Spleen (tissue), 11 donors: ENCODE measurements at regions not wholly inside any gene's neighbourhood (a gene's known extent, or its start where the extent isn't known, plus 50 kb on each side); places are given as distances from the start of the nearest gene placed in this dataset.

Source experiments
- DNase-seq: peaks from one replicate; pipeline ENCODE4 v3.0.0-alpha.2; 2020
- H3K27ac ChIP-seq, 8 donors: fragments of 200-600 bp; sonication (generic) in 7 of 8; 1 replicate in 4 of 8; 2 replicates in 4 of 8; pipeline versions ENCODE4 v1.5.0 to v1.8.0; 2016 to 2021; ENCODE audit warnings: inconsistent platforms in 4 of 8, mild to moderate bottlenecking in 4 of 8, moderate library complexity in 1 of 8
- H3K27me3 ChIP-seq, 7 donors: fragments of 200-600 bp; sonication (generic) in 6 of 7; replicated peaks in 1 of 7; 1 replicate in 4 of 7; 2 replicates in 3 of 7; pipeline versions ENCODE4 v1.5.0 to v1.8.0; 2016 to 2021; ENCODE audit warnings: inconsistent platforms in 3 of 7, mild to moderate bottlenecking in 1 of 7
- H3K36me3 ChIP-seq, 6 donors: fragments of 200-600 bp; sonication (generic) in 5 of 6; 1 replicate in 4 of 6; 2 replicates in 2 of 6; pipeline versions ENCODE4 v1.5.0 to v1.8.0; 2016 to 2021; ENCODE audit warnings: inconsistent platforms in 2 of 6
- H3K4me1 ChIP-seq, 6 donors: fragments of 200-600 bp; sonication (generic) in 5 of 6; 1 replicate in 3 of 6; 2 replicates in 3 of 6; pipeline versions ENCODE4 v1.5.0 to v1.8.0; 2016 to 2021; ENCODE audit warnings: inconsistent platforms in 3 of 6
- H3K4me3 ChIP-seq, 8 donors: fragments of 200-600 bp; sonication (generic) in 7 of 8; 1 replicate in 4 of 8; 2 replicates in 4 of 8; pipeline versions ENCODE4 v1.5.0 to v1.8.0; 2016 to 2021; ENCODE audit warnings: inconsistent platforms in 4 of 8, mild to moderate bottlenecking in 4 of 8, moderate library complexity in 2 of 8
- H3K9me3 ChIP-seq, 8 donors: fragments of 200-600 bp; sonication (generic) in 7 of 8; 1 replicate in 4 of 8; 2 replicates in 4 of 8; pipeline versions ENCODE4 v1.5.0 to v1.8.0; 2016 to 2021; ENCODE audit warnings: inconsistent platforms in 4 of 8
- CTCF ChIP-seq, 11 experiments: fragments of 200-600 bp in 7 of 11; fragments of 450-650 bp in 4 of 11; sonication (generic) in 4 of 11; IDR thresholded peaks in 8 of 11; conservative IDR thresholded peaks in 3 of 11; 1 replicate in 7 of 11; 2 replicates in 4 of 11; pipeline versions ENCODE4 v1.4.0 to v1.8.0; 2016 to 2021; ENCODE audit warnings: antibody characterized with exemption in 11 of 11, inconsistent platforms in 4 of 11, mild to moderate bottlenecking in 1 of 11
- POLR2A ChIP-seq, 3 donors: fragments of 450-650 bp; IDR thresholded peaks; one replicate each; pipeline ENCODE4 v1.5.1; 2017; ENCODE audit warnings: antibody characterized with exemption in 3 of 3, mild to moderate bottlenecking in 1 of 3
- POLR2AphosphoS5 ChIP-seq, 3 donors: sonication (generic); formaldehyde crosslinking; IDR thresholded peaks; one replicate each; pipeline ENCODE4 v1.5.1; 2017; ENCODE audit warnings: antibody characterized with exemption in 3 of 3
- WGBS, 5 donors: extraction: QIAGEN DNeasy Blood & Tissue Kit in 3 of 5; methylation state at CpG; one replicate each; pipeline versions ENCODE4 v1.1.5 to v1.1.7; 2013 to 2018; 5-methylcytosine and 5-hydroxymethylcytosine counted together
- intact Hi-C: fragments of 100-400 bp; cut with DNase I; formaldehyde crosslinking; loops from one replicate; pipeline ENCODE4 v1.15.0; 2023; ENCODE audit warnings: low total_unique reads
- donor health status: healthy with polysubstance abuse.
- donor health status: DM: no; HTN: no; CAD: no; lungs with moderate emphysema.
- donor health status: DM: no; HTN: no; CAD: no.
- donor health status: Bipolar disorder and iron deficiency.
- donor health status: healthy.
- donor health status: DM: no; HTN: no; CAD: no.
- donor health status: DM: yes; HTN: yes; CAD: no.

GRCh38 chr9:118459913-118460312, 755.7 kb downstream of the TLR4 start:
- no peak for DNase-seq
- Histone ChIP-seq H3K4me1 (no peaks in the 10 kb centered on the region), H3K9me3 (no peaks in the 10 kb centered on the region), H3K36me3 (no peaks in the 10 kb centered on the region), H3K4me3 (no peak overlapping the region), H3K27me3 (no peaks in the 10 kb centered on the region), H3K27ac (no peak overlapping the region)
- no peak for TF ChIP-seq CTCF (IDR thresholded peaks at IDR 0.05 in 8 of 11, conservative IDR thresholded peaks at IDR 0.05 in 3 of 11)
- no peak for TF ChIP-seq POLR2A (IDR thresholded peaks at IDR 0.05)
- no peak for TF ChIP-seq POLR2AphosphoS5 (IDR thresholded peaks at IDR 0.05)
- intact Hi-C loops = no loop called here
- WGBS, 5 donors = 68 to 82% (median 72%) methylated on average over 2 of the region's 2 CpGs

- intact Hi-C loops = no loop called here
- WGBS, 5 donors = 54 to 78% (median 62%) methylated on average over 1 of the region's 1 CpG
- H3K27me3 ChIP-seq = no peaks in the 10 kb centered on the region
These were observed 759.2 kb downstream of the TLR4 start for GRCh38 chr9:118463419-118463818.

GRCh38 chr9:118473521-118473920, 769.3 kb downstream of the TLR4 start:
- Histone ChIP-seq H3K9me3 (no peaks in the 10 kb centered on the region), H3K36me3 (no peaks in the 10 kb centered on the region), H3K4me3 (no peak overlapping the region), H3K4me1 (no peaks in the 10 kb centered on the region), H3K27ac (no peak overlapping the region), H3K27me3 (no peaks in the 10 kb centered on the region)
- TF ChIP-seq POLR2A (IDR thresholded peaks at IDR 0.05) (no peak), POLR2AphosphoS5 (IDR thresholded peaks at IDR 0.05) (no peak), CTCF (IDR thresholded peaks at IDR 0.05 in 8 of 11, conservative IDR thresholded peaks at IDR 0.05 in 3 of 11) (no peak)
- DNase-seq = no peak
- WGBS, 5 donors = 70 to 82% (median 78%) methylated on average over 1 of the region's 1 CpG
- intact Hi-C loops = no loop called here

More at GRCh38 chr9:118463419-118463818, 759.2 kb downstream of the TLR4 start:
- no peaks in the 10 kb centered on the region for H3K36me3 ChIP-seq
- no peak for DNase-seq
- no peaks in the 10 kb centered on the region for H3K4me1 ChIP-seq
- no peak overlapping the region for H3K27ac ChIP-seq
- TF ChIP-seq CTCF (IDR thresholded peaks at IDR 0.05 in 8 of 11, conservative IDR thresholded peaks at IDR 0.05 in 3 of 11) (no peak), POLR2A (IDR thresholded peaks at IDR 0.05) (no peak), POLR2AphosphoS5 (IDR thresholded peaks at IDR 0.05) (no peak)
- H3K4me3 ChIP-seq = no peak overlapping the region
- no peaks in the 10 kb centered on the region for H3K9me3 ChIP-seq

GRCh38 chr9:118478752-118479151, 774.5 kb downstream of the TLR4 start:
- Histone ChIP-seq H3K4me3 (no peak overlapping the region), H3K4me1 (no peaks in the 10 kb centered on the region), H3K36me3 (no peaks in the 10 kb centered on the region), H3K27me3 (no peaks in the 10 kb centered on the region), H3K27ac (no peak overlapping the region), H3K9me3 (no peaks in the 10 kb centered on the region)
- no peak for DNase-seq
- 47 to 97% (median 88%) methylated on average over 1 of the region's 1 CpG for WGBS, 5 donors
- TF ChIP-seq POLR2AphosphoS5 (IDR thresholded peaks at IDR 0.05) (no peak), CTCF (IDR thresholded peaks at IDR 0.05 in 8 of 11, conservative IDR thresholded peaks at IDR 0.05 in 3 of 11) (no peak), POLR2A (IDR thresholded peaks at IDR 0.05) (no peak)
- intact Hi-C loops = no loop called here
